GM19043 (cell line): ENCODE measurements at regions not wholly inside any gene's neighbourhood (a gene's known extent, or its start where the extent isn't known, plus 50 kb on each side); places are given as distances from the start of the nearest gene placed in this dataset.

Experiments
- ATAC-seq: cut with Tn5 transposase; IDR thresholded peaks from one replicate; pipeline ENCODE4 v1.9.1; 2021; ENCODE audit warnings: low read depth; ENCODE audit not compliant: unreplicated experiment

GRCh38 chr20:7378864-7379605 is 561.2 kb downstream of the HAO1 start:
- no peak for ATAC-seq

GRCh38 chr20:7379621-7380220 is 560.5 kb downstream of the HAO1 start:
- ATAC-seq: no peak

- no peak for ATAC-seq
Measured at GRCh38 chr20:7383216-7383615, 557.0 kb downstream of the HAO1 start.

- ATAC-seq: no peak
Measured at GRCh38 chr20:7387638-7388193, 552.5 kb downstream of the HAO1 start.

GRCh38 chr20:7389216-7389615 is 551.0 kb downstream of the HAO1 start:
- no peak for ATAC-seq

GRCh38 chr20:7392542-7393206 is 547.6 kb downstream of the HAO1 start:
- no peak for ATAC-seq

- no peak for ATAC-seq
Measured at GRCh38 chr20:7399114-7399513, 541.1 kb downstream of the HAO1 start.

- no peak for ATAC-seq
Measured at GRCh38 chr20:7399575-7399974, 540.7 kb downstream of the HAO1 start.

GRCh38 chr20:7406671-7407070 is 533.6 kb downstream of the HAO1 start:
- no peak for ATAC-seq

- no peak for ATAC-seq
Measured at GRCh38 chr20:7410150-7410549, 530.1 kb downstream of the HAO1 start.

GRCh38 chr20:7411075-7411474 is 529.2 kb downstream of the HAO1 start:
- no peak for ATAC-seq

GRCh38 chr20:7415427-7415826 is 524.8 kb downstream of the HAO1 start:
- ATAC-seq: no peak

GRCh38 chr20:7416382-7416781 is 523.9 kb downstream of the HAO1 start:
- ATAC-seq: no peak

GRCh38 chr20:7420345-7420744 is 519.9 kb downstream of the HAO1 start:
- no peak for ATAC-seq

- no peak for ATAC-seq
Measured at GRCh38 chr20:7426890-7427496, 513.3 kb downstream of the HAO1 start.

GRCh38 chr20:7428946-7429345 is 511.3 kb downstream of the HAO1 start:
- ATAC-seq: no peak

- no peak for ATAC-seq
Measured at GRCh38 chr20:7432612-7433011, 507.6 kb downstream of the HAO1 start.

GRCh38 chr20:7437311-7437710 is 502.9 kb downstream of the HAO1 start:
- no peak for ATAC-seq

GRCh38 chr20:7449269-7449668 is 491.0 kb downstream of the HAO1 start:
- no peak for ATAC-seq

- ATAC-seq: no peak
Measured at GRCh38 chr20:7452890-7453289, 487.4 kb downstream of the HAO1 start.

GRCh38 chr20:7454047-7454446 is 486.2 kb downstream of the HAO1 start:
- no peak for ATAC-seq
